ENCODE measurements at regions not wholly inside any gene's neighbourhood (a gene's known extent, or its start where the extent isn't known, plus 50 kb on each side); places are given as distances from the start of the nearest gene placed in this dataset.

- TF ChIP-seq CTCF (IDR thresholded peaks at IDR 0.05; ENCODE audit: low read depth, low read length), result no peak
- TF ChIP-seq EZH2phosphoT487 (IDR thresholded peaks at IDR 0.05; ENCODE audit: low read depth), result no peak
These were observed 204.0 kb upstream of the ALG10 start for GRCh38 chr12:33818313-33818712.

Measured in OCI-LY3 (cell line).